GM12874 (cell line): ENCODE measurements at regions not wholly inside any gene's neighbourhood (a gene's known extent, or its start where the extent isn't known, plus 50 kb on each side); places are given as distances from the start of the nearest gene placed in this dataset.

Source experiments
- CTCF ChIP-seq: IDR thresholded peaks from 2 replicates; pipeline ENCODE4 v1.5.1; 2011; ENCODE audit warnings: low read depth, mild to moderate bottlenecking, control low read depth, low read length, moderate library complexity; ENCODE audit not compliant: insufficient read depth

- TF ChIP-seq CTCF, result no peak
These were observed 85.2 kb upstream of the TRABD2B start for GRCh38 chr1:48082271-48082962.

GRCh38 chr1:48080331-48081255, 83.4 kb upstream of the TRABD2B start:
- TF ChIP-seq CTCF, result no peak

GRCh38 chr1:48079096-48079495, 81.9 kb upstream of the TRABD2B start:
- no peak for TF ChIP-seq CTCF

- TF ChIP-seq CTCF, result no peak
These were observed 80.6 kb upstream of the TRABD2B start for GRCh38 chr1:48077795-48078222.

- no peak for TF ChIP-seq CTCF
These were observed 78.8 kb upstream of the TRABD2B start for GRCh38 chr1:48076017-48076416.

GRCh38 chr1:48073798-48074530, 76.8 kb upstream of the TRABD2B start:
- no peak for TF ChIP-seq CTCF

GRCh38 chr1:48071513-48071912, 74.3 kb upstream of the TRABD2B start:
- no peak for TF ChIP-seq CTCF
